GM21737 (cell line): ENCODE measurements at regions not wholly inside any gene's neighbourhood (a gene's known extent, or its start where the extent isn't known, plus 50 kb on each side); places are given as distances from the start of the nearest gene placed in this dataset.

ENCODE experiments used
- ATAC-seq: cut with Tn5 transposase; IDR thresholded peaks from one replicate; pipeline ENCODE4 v1.9.1; 2021; ENCODE audit warnings: mild to moderate bottlenecking, moderate library complexity; ENCODE audit not compliant: unreplicated experiment

DNA sequence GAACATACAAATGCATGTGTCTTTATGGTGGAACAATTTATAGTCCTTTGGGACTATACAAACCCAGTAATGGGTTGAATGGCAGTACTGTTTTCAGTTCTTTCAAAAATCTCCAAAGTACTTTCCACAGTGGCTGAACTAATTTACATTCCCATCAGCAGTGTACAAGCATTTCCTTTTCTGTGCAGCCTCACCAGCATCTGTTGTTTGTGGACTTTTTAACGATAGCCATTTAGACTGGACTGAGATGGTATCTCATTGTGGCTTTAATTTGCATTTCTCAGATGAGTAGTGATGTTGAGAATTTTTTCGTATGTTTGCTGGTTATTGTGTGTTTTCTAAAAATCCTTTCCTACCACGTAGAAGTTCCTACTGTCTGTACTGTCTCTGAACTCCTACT is 327.2 kb upstream of the ZFP64 start:
- no peak for ATAC-seq

DNA sequence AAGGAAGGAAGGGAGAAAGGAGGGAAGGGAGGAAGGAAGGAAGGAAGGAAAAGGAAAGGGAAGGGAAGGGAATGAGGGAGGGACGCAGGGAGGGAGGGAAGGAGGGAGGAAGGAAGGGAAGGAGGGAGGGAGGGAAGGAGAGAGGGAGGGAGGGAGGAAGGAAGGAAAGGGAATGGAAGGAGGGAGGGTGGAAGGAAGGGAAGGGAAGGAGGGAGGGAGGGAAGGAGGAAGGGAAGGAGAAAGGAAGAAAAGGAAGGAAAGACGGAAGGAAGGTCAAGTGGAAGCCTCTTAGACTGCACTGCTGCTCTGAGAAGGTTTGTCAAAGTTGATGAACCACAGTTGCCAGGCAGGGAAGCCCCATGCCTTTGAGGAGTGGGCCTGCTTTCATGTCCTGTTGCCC is 324.3 kb upstream of the ZFP64 start:
- no peak for ATAC-seq

DNA sequence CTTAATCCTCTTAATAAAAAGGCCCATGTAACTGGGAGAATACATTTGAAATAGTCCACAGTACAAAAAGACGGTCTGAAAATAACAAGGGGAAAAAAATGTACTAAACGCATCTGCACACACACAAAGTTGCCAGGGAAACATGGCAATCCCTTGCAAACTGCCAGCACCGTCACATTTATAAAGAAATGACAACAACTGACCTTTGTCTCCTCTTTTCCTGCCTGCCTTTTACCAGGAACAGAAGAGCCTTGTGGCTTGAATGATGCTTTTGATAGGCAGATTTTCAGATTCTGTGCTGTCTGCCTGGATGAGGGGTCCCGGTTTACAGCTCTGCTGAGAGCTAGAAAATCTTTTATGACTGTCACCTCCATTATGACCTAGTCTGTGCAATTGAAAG is 308.6 kb upstream of the ZFP64 start:
- ATAC-seq = no peak

DNA sequence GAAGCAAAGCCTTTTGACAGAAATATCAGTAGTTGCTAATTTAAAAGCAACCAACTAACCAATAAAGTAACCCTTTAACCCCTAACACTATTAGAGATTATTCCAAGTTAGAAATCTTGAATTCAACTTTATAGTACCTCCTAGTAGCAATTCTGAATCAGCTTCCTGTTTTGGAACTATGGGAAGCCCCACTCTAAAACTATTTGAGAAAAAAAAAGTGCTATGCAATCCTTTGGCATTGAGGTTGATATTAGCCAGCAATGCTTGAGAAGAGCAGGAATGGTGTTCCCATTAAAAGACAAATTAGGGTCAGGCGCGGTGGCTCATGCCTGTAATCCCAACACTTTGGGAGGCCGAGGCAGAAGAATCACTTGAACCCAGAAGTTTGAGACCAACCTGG is 306.2 kb upstream of the ZFP64 start:
- no peak for ATAC-seq

DNA sequence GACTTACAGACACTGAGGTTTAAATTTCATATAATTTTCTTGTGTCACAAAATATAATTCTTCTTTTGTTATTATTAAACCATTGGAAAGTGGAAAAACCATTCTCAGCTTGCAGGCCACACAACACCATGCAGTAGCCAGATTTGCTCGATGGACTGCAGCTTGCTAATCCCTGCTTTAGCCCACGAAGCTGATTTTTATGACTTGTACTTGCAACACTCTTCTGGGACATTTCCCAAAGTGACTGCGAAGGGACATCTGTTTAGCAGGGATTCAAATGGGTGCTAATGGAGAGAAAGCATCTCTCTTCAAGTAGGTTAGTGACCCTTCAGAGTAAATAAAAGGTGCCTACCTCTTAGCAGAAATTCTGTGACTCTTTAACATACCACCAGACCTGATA is 304.6 kb upstream of the ZFP64 start:
- no peak for ATAC-seq

DNA sequence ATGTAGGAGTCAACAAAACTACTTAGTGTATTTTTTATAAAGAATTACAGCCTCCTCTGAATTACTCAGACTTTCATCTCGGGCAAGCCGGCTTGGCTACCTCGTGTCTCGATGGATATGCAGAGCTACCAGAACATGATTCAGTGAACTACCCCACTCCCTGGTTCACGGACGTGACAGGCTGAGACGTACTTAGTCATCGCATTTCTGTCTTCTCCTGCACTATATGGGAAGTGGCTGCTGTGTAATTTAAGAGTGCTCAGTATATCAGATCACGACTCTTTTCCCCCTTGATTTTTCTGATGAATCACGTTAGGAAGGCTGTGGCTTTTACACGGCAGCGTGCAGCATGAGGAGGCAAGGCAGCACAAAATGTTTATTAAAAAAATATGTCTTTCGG is 302.7 kb upstream of the ZFP64 start:
- ATAC-seq = no peak

DNA sequence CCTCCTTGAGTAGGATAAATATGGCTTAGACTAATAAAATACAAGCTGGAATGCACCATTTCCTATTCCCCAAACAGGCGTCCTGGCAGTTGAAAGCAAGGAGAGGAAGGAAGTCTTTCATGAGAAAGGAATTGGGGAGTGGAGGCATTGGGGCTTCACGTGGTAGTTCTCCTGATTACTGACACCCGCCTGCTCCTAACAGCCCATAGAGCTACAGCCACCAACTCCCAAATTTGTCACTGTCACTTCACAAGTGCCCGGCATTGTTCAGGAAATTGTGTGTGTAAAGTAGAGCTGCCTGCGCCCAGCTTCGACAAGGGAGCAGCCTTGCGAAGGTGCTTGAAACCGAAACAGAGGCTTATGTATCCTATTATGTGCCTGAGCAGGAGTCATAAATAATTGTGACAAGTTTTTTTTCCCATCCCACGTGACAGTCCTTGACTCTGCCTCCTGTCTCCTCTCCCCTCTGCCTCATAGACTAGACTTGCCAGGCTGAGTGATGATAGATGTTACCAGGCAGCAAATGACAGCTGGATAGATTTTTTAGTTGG is 301.7 kb upstream of the ZFP64 start:
- no peak for ATAC-seq

DNA sequence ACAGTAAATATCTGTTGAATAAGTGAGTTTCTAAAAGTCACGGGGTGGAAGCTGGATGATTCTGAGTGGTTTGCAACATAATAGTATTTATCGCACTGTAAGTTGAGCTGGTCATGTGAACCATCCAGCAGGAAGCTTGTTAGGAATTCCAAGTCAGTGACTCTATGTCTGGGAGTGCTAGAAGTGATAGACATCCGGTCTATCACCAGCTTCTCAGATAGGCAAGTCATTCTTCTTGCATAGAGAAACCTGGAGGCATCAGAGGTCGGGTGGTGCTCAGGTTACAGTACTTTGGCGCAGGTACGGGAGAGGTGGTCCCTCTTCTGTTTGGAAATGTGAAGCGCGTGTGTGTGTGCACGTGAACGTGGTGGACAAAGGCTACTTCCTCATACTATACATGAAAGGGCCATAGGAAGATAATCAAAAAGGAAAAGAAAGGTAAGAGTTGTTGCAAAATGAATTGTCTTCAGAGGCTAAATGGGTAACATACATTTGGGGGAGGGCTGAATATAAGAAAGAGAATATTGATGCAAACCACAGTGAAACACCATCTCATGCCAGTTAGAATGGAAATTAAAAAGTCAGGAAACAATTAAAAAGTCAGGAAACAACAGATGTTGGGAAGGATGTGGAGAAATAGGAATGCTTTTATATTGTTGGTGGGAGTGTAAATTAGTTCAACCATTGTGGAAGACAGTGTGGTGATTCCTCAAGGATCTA is 299.3 kb upstream of the ZFP64 start:
- ATAC-seq = no peak

DNA sequence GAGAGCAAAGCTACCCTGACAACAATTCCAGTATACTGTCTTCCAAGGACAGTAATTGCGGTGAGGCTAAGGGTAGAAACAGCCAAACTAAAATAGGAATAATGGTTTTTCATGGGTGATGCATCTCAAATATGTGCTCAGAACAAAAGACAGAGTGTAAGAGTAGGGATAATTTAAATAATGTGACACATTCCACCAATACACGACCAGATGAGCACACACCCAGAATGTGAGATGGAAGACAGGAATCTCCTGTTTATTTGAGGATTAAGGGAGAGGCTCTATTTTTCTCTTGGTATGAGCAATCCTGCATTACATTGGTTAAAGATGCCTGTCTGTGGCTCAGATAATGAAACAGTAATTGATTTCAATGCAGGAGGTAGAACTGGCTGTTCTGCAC is 292.9 kb upstream of the ZFP64 start:
- no peak for ATAC-seq

DNA sequence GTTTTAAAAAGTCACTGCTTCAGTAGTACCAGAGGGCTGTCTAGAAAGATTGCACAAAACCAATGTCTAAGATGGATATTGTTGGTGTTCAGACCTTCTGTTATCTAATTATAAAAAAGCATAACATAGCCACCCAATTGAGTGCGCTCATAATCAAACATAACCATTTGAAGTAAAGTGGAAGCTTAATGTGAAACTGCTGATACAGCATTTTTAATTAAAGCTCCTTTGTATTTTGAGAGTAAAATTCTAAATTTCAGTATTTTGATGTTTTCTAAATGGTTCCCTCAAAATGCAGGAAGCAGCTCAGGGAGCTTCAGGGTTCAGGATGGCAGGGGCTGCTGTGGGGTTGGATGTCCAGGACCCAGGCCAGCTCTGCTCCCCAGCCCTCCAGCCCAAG is 291.8 kb upstream of the ZFP64 start:
- no peak for ATAC-seq

DNA sequence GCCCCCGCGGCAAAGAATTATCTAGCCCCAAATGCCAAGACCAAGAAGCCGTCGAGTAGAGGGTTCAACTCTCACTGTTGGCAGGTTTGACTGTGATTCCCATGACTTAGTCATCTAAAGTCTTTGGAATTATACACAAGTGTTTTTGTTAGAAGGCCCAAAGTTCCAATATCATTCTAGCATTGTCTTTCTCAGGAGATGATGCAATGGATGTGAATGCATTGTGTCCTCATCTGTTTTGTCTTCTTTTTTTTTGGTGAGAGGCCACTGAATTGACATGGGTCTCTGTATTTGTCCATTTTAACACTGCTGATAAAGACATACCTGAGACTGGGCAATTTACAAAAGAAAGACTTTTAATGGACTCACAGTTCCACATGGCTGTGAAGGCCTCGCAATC is 290.5 kb upstream of the ZFP64 start:
- ATAC-seq = no peak

DNA sequence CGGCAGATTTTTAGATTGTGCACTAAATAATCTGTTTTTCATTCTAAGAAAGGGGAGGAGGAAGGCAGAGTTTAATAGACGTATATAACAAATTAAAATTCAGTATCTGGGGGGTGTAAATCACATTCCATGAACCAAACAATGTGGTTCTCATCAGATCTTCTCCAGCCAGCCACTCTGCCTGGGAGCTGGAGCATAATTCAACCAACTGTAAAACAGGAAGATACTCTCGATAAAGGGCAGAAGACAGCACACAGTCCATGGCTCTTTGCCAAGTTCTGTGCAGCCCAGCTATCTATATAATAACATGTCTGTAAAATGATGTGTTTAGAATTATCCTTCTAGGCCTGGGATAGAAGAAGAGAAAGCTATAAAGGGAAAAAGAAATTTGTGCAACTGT is 289.9 kb upstream of the ZFP64 start:
- no peak for ATAC-seq

DNA sequence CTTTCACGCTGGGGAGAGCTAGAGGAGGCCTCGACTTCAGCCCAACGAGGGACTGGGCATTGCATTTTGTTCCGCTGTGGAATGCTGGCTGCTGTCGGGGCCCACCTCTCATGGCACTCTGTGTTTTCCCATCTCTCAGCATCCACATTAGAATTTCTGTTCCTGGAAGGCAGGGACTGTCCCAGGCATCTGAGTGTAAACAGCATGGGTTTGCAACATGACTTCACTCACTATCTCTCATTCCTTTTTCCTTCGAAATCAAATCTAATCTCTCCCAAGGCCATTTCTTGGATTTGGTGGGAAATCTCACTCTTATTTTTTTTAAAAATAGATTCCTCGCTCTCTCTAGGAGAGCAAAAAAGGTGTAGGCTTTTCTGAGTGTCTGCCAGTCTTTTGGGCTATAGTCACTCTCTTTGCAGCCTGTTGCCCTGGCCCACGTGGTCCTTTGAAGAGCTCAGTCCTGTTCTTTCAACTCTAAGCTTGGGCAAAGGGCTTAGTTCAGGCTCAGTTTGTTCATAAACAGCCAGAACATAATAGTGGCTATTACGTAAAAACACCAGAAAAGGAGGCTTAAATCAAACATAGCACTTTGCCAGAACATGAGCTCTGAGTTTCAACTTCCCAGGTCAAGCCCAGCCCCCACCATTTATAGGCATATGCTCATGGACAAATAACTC is 284.6 kb upstream of the ZFP64 start:
- no peak for ATAC-seq

DNA sequence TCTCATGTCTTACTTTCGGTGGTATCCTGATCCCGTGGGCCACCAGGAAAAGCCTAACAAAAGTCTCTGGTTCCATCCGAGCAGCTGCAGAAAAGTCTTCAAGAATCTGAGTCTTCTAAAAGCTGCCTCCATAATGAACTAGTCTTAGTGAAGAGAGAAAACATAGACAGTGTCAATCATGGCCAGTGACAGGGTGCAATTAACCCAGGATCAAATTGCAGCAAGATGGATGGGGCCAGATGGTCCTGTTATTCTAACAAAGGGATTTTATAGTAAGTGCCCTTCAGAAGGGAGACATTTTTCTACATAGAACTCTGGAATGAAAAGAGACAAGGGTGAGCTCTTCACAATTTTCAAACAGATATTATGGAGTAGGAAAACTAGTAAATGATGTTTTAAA is 281.6 kb upstream of the ZFP64 start:
- no peak for ATAC-seq

DNA sequence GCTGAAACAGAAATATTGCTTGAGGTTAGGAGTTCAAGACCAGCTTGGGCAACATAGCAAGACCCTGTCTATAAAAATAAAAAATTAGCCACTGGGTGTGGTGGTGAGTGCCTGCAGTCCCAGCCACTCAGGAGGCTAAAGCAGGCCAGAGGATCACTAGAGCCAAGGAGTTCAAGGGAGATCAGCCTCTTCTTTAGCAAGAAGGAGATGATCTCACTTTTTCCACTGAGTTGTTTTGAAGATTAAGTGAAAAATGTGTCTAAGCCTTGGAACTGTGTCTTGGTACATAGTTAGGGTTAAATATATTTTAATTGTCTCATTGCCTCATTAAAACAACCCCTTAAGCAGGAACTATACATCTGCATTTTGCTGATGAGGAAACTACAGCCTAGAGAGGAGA is 279.0 kb upstream of the ZFP64 start:
- ATAC-seq = no peak

DNA sequence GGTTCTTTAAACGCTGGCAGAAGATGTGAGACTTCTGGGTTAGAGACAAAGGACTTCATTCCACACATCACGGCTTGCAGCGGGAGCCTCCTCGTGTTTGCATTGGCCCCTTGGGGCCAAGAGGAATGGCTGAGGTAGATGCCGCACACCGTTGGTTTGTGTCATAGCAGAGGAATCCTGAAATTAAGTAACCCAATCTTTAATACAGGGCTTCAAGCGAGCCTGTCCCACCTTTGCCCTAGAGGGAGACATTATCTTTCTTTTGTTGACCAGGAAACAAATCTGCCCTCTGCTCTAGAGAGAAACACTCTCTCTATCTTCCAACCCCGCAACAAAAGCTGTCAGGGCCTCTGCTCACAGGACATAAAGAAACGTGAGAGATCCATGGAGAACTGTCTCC is 277.5 kb upstream of the ZFP64 start:
- ATAC-seq = no peak

DNA sequence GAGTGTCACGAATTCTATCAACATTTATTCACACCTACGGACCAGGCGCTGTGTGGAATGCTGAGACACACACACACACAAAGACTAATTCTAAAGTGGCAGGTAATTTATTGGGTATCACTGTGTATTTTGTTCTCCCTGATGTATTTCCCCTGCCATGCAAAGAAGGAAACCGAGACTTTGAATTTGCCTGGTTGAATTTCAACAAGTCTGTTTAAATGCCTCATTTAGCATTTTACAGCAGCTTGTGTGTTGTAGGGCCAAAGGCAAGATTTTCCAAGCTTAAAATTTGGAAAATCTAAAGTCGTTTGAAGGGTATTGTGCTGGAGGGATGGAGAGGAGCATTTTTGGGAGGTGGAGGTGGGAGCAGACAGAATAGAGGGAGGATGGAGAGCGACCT is 274.4 kb upstream of the ZFP64 start:
- no peak for ATAC-seq

DNA sequence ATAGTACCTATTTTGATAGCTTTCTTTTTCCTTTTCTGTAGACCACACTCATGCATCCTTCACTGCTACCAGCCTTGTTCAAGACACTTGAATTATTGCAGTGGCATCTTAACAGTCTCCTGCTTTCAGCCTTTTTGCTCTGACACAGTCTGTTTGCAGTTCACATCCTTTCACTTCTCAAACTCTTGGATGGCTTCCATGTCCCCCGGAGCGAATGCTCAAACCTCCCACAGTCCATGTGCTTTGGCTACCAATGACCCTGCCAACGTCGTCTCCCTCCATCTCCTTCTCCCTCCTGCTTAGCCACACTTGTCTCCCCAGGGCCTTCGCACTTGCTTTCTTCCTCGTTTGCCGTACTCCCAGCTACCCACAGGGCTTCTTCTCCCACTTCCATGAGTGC is 270.0 kb upstream of the ZFP64 start:
- ATAC-seq = no peak

DNA sequence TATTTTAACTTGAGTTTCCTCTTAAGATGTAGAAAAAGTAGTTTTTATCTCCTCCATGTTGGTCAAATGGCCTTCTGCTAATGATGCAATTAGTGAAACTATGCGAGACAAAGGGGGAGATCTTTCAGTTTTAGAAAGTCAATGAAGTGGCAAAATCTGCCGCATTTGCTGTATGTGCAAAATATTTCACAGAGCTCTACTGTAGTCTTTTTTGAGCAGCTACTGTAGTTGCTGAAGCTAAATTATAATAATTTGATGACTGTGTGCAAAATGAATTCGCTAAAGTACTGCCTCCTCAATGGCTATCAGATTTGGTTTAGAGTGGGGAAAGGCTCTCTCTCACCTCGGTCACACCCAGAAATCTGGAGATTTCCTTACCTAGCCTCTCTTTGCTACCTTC is 267.6 kb upstream of the ZFP64 start:
- no peak for ATAC-seq

DNA sequence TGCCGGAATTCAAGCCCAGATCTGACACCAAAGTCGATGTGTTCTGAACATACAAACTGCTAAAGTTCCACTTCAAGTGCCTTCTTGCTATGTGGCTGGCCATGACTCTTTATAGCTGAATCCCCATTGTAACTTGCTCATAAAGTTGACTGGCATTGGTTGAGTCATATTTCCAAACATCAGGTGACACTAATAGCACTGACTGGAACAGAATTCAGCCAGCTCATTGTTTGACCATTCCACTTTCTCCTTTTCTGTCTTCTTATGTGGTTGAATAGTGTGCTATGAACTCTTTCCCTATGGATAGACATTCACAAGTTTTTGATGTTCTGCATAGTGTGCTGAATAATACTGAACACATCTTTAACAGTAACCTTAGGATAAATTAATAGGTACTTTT is 266.2 kb upstream of the ZFP64 start:
- ATAC-seq = no peak

DNA sequence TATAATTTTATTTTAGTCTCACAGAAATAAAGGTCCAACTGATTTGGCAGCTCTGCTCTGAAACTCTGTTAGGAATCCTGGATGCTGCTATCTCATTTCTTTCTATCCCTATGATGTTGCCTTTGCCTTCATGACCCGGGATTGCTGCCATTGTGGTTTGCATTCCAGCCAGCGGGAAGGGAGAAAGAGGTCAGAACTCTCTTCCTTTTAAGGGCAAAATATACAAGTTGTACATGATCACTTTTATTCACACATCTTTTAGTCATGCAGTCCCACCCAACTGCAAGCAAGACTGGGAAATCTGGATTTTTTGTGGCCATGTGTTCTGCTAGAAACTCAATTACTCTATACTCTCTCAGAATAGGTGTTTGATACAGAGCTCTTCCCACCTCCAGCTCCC is 263.1 kb upstream of the ZFP64 start:
- no peak for ATAC-seq

DNA sequence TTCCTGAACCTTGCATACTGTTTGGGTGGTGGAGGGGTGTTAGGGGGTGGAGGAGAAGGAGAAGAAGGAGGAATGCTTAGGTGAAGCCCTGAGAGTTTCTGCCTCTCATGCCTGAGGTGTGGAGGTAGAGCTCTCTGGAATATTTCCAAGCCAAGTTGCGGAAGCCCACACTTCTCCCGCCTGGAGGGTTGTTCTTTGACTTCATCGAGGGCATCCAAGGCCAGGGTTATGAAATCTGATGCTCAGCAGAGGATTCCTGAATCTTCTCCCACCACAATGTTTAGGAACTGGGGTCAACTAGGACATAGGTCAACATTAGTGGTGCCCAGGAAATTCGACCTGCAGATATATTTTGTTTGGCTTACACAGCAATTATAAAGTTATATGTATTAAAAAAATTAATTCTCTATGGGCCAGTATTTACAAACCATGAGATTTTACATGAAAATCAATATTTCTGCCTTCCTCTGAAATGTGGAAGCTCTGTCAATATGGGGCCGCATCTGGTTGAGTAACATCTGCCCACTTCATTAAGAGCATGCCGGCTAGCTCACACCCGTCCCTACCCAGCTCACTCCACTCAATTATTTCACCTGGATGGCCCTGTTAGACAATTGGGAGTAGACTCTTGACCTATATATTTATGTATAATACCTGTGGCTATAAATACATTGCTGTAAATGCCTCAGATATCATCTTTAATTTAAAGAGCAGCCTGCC is 257.1 kb upstream of the ZFP64 start:
- no peak for ATAC-seq
